HCT116 (cell line): ENCODE measurements at regions not wholly inside any gene's neighbourhood (a gene's known extent, or its start where the extent isn't known, plus 50 kb on each side); places are given as distances from the start of the nearest gene placed in this dataset.

Source experiments
- ATF3 ChIP-seq: IDR thresholded peaks from 2 replicates; pipeline ENCODE4 v1.6.1; 2012
- CTCF ChIP-seq, 3 experiments: fragments of 200-600 bp in 1 of 3; sonication (generic) in 1 of 3; IDR thresholded peaks in 2 of 3; conservative IDR thresholded peaks in 1 of 3; 2 replicates each; pipeline ENCODE4 v1.5.1; 2012 to 2017; ENCODE audit warnings: low read depth in 2 of 3, low read length in 2 of 3, antibody characterized with exemption in 1 of 3, borderline replicate concordance in 1 of 3, control low read depth in 1 of 3, mild to moderate bottlenecking in 1 of 3, mixed read lengths in 1 of 3, mixed run types in 1 of 3, moderate library complexity in 1 of 3; ENCODE audit not compliant: insufficient read depth in 1 of 3
- EGR1 ChIP-seq: IDR thresholded peaks from 2 replicates; pipeline ENCODE4 v1.6.1; 2012; ENCODE audit warnings: low read depth
- FOSL1 ChIP-seq: IDR thresholded peaks from 2 replicates; pipeline ENCODE4 v1.6.1; 2012; ENCODE audit warnings: low read depth
- RAD21 ChIP-seq: IDR thresholded peaks from 2 replicates; pipeline ENCODE4 v1.6.1; 2012; ENCODE audit warnings: low read depth, mild to moderate bottlenecking
- REST ChIP-seq: IDR thresholded peaks from 2 replicates; pipeline ENCODE4 v1.6.1; 2012; ENCODE audit warnings: low read depth
- SRF ChIP-seq: IDR thresholded peaks from 2 replicates; pipeline ENCODE4 v1.6.1; 2012; ENCODE audit warnings: low read depth
- TCF7L2 ChIP-seq: IDR thresholded peaks from 2 replicates; pipeline ENCODE4 v1.7.0; 2011; ENCODE audit warnings: borderline replicate concordance, inconsistent platforms; ENCODE audit not compliant: insufficient read depth, insufficient read length; ENCODE audit errors: extremely low read depth

GRCh38 chr2:19124135-19124534 lies 234.3 kb downstream of the OSR1 start:
- no peak for TF ChIP-seq FOSL1
- TF ChIP-seq CTCF (IDR thresholded peaks at IDR 0.05 in 2 of 3, conservative IDR thresholded peaks at IDR 0.05 in 1 of 3; ENCODE audit: borderline replicate concordance in 1 of 3, insufficient read depth in 1 of 3, low read depth in 2 of 3, low read length in 2 of 3), result no peak
- no peak for TF ChIP-seq SRF
- TF ChIP-seq REST, result no peak
- no peak for TF ChIP-seq EGR1
- TF ChIP-seq RAD21, result no peak
- no peak for TF ChIP-seq ATF3
- TF ChIP-seq TCF7L2, result no peak
